ENCODE measurements at regions not wholly inside any gene's neighbourhood (a gene's known extent, or its start where the extent isn't known, plus 50 kb on each side); places are given as distances from the start of the nearest gene placed in this dataset.
A peak's percentile ranks its signal among the peaks of the same experiment; 100 is the strongest.

DNA sequence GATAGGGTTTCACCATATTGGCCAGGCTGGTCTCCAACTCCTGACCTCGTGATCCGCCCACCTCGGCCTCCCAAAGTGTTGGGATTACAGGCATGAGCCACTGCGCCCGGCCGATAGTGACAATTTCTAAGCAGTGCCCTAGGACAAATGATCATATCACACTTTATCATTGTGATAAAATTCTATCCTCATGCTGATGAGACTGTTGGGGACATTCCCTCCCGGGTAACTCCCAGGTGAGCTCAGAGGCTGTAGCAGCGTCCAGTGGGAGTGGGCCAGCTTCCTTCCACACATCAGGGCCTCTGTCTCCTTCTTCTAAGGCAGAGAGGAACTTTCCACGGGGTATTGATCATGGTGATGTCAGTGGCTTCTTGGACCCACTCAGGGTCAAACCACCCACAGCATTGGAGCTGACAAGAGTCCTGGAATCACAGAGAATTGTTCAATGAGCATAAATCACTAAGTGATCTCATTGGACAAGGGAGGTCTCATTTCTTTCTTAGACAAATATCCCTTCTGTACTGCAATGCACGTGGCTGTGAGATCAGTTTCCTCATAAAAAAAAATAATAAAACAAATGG, 256.1 kb downstream of the KLF6 start:
- Histone ChIP-seq H3K27ac (peak overlapping the region in 6 of 12 donors; percentile 10 to 82 (median 62)), H3K36me3 (no peaks in the 10 kb centered on the region), H3K27me3 (no peaks in the 10 kb centered on the region), H3K4me3 (no peak overlapping the region), H3K4me1 (peaks cover 0 to 44% (median 20%) of the 10 kb centered on the region in 12 donors), H3K9me3 (peaks cover 0 to 15% (median 0%) of the 10 kb centered on the region in 12 donors)
- TF ChIP-seq POLR2A (IDR thresholded peaks at IDR 0.05): no peak
- TF ChIP-seq, protein P1, sequence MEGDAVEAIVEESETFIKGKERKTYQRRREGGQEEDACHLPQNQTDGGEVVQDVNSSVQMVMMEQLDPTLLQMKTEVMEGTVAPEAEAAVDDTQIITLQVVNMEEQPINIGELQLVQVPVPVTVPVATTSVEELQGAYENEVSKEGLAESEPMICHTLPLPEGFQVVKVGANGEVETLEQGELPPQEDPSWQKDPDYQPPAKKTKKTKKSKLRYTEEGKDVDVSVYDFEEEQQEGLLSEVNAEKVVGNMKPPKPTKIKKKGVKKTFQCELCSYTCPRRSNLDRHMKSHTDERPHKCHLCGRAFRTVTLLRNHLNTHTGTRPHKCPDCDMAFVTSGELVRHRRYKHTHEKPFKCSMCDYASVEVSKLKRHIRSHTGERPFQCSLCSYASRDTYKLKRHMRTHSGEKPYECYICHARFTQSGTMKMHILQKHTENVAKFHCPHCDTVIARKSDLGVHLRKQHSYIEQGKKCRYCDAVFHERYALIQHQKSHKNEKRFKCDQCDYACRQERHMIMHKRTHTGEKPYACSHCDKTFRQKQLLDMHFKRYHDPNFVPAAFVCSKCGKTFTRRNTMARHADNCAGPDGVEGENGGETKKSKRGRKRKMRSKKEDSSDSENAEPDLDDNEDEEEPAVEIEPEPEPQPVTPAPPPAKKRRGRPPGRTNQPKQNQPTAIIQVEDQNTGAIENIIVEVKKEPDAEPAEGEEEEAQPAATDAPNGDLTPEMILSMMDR (IDR thresholded peaks at IDR 0.05): no peak
- intact Hi-C loops (cut with DNase I): loop anchor here in 2 of 10 donors (5.0 kb wide), 2 partner anchors 37 to 43 kb away; no protein-coding TSS in a partner anchor
- WGBS, 4 donors: 77 to 87% (median 81%) methylated on average over 10 of the region's 10 CpGs
- no peak for DNase-seq
- ATAC-seq: no peak

GRCh38 chr10:3528271-3528670, 256.7 kb downstream of the KLF6 start:
- 50 to 79% (median 60%) methylated on average over 3 of the region's 3 CpGs for WGBS, 4 donors
- intact Hi-C loops (cut with DNase I): loop anchor here in 2 of 10 donors (5.0 kb wide), 2 partner anchors 36 to 44 kb away; no protein-coding TSS in a partner anchor
- H3K27ac ChIP-seq: peak overlapping the region in 9 of 12 donors; percentile 3 to 82 (median 58)

DNA sequence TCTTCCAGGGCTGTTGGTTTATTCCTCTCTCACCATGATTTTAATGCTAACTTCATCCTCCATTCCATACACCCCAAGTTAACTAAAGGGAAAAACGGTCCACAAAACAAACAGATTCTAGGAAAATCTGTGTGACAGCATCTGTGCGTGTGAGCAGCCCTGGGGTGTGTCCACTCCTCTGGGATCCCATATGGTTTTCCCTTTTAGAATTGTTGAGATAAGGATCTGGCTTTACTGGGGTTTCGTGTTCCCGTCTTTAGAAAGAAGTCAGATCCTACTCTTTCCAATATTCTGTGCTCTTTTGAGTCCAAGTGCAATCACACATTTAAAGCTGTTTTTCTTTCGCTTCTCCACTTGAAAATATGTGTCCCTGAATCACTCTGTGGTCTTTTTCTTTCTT, 257.1 kb downstream of the KLF6 start:
- Histone ChIP-seq H3K27ac (peak overlapping the region in 10 of 12 donors; percentile 3 to 82 (median 58)), H3K27me3 (no peaks in the 10 kb centered on the region), H3K36me3 (no peaks in the 10 kb centered on the region), H3K4me3 (no peak overlapping the region), H3K9me3 (peaks cover 0 to 15% (median 0%) of the 10 kb centered on the region in 12 donors), H3K4me1 (peaks cover 0 to 44% (median 20%) of the 10 kb centered on the region in 12 donors)
- ATAC-seq (peak in 2 of 4 donors; percentile 21 to 49), DNase-seq (no peak)
- TF ChIP-seq POLR2A (IDR thresholded peaks at IDR 0.05): no peak
- TF ChIP-seq, protein P1 (IDR thresholded peaks at IDR 0.05): no peak
- WGBS, 4 donors: 46 to 56% (median 52%) methylated on average over 5 of the region's 5 CpGs
- intact Hi-C loops (cut with DNase I): loop anchor here in 2 of 10 donors (5.0 kb wide), 2 partner anchors 36 to 44 kb away; no protein-coding TSS in a partner anchor

More at GRCh38 chr10:3528271-3528670, 256.7 kb downstream of the KLF6 start:
- DNase-seq (no peak), ATAC-seq (no peak)
- no peaks in the 10 kb centered on the region for H3K36me3 ChIP-seq
- TF ChIP-seq, protein P1 (IDR thresholded peaks at IDR 0.05): no peak
- TF ChIP-seq POLR2A (IDR thresholded peaks at IDR 0.05): no peak
- H3K4me3 ChIP-seq: no peak overlapping the region
- H3K27me3 ChIP-seq: no peaks in the 10 kb centered on the region
- peaks cover 0 to 44% (median 20%) of the 10 kb centered on the region in 12 donors for H3K4me1 ChIP-seq
- peaks cover 0 to 15% (median 0%) of the 10 kb centered on the region in 12 donors for H3K9me3 ChIP-seq

- peaks cover 0 to 15% (median 0%) of the 10 kb centered on the region in 12 donors for H3K9me3 ChIP-seq
- no peaks in the 10 kb centered on the region for H3K36me3 ChIP-seq
- DNase-seq (no peak), ATAC-seq (peak in 3 of 4 donors; percentile 68 to 79 (median 78))
- H3K27me3 ChIP-seq: no peaks in the 10 kb centered on the region
- intact Hi-C loops (cut with DNase I): loop anchor here in 2 of 10 donors (5.0 kb wide), 2 partner anchors 35 to 45 kb away; no protein-coding TSS in a partner anchor
- no peak for TF ChIP-seq POLR2A (IDR thresholded peaks at IDR 0.05)
- TF ChIP-seq, protein P1 (IDR thresholded peaks at IDR 0.05): no peak
- peaks cover 0 to 44% (median 20%) of the 10 kb centered on the region in 12 donors for H3K4me1 ChIP-seq
- 52 to 61% (median 58%) methylated on average over 6 of the region's 6 CpGs for WGBS, 4 donors
- no peak overlapping the region for H3K4me3 ChIP-seq
- H3K27ac ChIP-seq: peak overlapping the region; percentile 3 to 82 (median 52)
Measured at GRCh38 chr10:3526727-3527501, 258.1 kb downstream of the KLF6 start.

All from heart left ventricle (tissue), 16 donors.